AG09319 (cell line): ENCODE measurements at regions not wholly inside any gene's neighbourhood (a gene's known extent, or its start where the extent isn't known, plus 50 kb on each side); places are given as distances from the start of the nearest gene placed in this dataset.

ENCODE experiments used
- DNase-seq: peaks from one replicate; pipeline ENCODE4 v3.0.0-alpha.2; 2010; ENCODE audit warnings: low read depth; ENCODE audit errors: extremely low read depth
- CTCF ChIP-seq: IDR thresholded peaks from 2 replicates; pipeline ENCODE4 v1.5.1; 2011; ENCODE audit warnings: low read depth, mild to moderate bottlenecking, inconsistent platforms, low read length, moderate library complexity

DNA sequence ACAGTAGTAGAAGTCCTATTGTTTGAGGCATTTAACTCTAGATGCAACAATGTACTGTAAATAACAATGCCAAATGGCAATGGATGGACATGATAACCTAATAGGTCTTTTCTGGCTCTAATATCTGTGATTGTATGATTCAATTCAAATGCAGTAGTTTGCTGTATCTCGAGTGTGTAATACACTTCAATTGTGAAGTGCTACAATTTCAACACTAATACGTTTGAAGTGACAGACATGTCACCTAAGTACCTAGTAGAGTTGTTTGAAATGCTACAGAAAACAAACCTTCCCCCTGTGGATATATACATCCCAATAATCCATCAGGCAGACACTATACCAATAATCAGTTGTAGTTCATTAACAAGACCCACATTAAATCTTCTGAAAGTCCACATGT lies 305.9 kb upstream of the ITGA1 start:
- no peak for DNase-seq
- no peak for TF ChIP-seq CTCF

- DNase-seq = no peak
These were observed 296.5 kb upstream of the ITGA1 start for GRCh38 chr5:52491071-52491787.

DNA sequence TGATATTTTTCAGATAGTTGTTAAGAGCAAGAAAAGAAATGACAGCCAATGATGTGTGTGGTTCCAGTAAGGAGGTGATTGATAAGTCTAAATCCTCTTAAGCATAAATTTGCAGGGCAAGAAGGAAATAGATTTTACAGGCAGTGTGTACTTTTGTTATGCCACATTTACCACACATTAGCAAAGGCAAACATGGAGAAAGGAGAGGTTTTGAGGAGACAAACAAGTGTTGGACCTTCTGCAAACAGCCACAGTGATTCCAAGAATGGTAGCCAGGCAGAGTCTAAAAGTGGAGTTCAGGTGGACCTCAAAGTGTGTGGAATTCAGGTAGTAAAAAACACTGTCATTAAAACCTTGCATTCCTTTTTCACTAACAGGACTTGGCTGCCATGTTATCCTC lies 295.9 kb upstream of the ITGA1 start:
- no peak for DNase-seq
- no peak for TF ChIP-seq CTCF

More at GRCh38 chr5:52491071-52491787, 296.5 kb upstream of the ITGA1 start:
- no peak for TF ChIP-seq CTCF

- no peak for DNase-seq
- TF ChIP-seq CTCF = no peak
These were observed 290.5 kb upstream of the ITGA1 start for GRCh38 chr5:52497133-52497693.

GRCh38 chr5:52498607-52499006 lies 289.1 kb upstream of the ITGA1 start:
- DNase-seq = no peak
- no peak for TF ChIP-seq CTCF

- DNase-seq = no peak
- TF ChIP-seq CTCF = no peak
These were observed 285.2 kb upstream of the ITGA1 start for GRCh38 chr5:52502460-52502999.

DNA sequence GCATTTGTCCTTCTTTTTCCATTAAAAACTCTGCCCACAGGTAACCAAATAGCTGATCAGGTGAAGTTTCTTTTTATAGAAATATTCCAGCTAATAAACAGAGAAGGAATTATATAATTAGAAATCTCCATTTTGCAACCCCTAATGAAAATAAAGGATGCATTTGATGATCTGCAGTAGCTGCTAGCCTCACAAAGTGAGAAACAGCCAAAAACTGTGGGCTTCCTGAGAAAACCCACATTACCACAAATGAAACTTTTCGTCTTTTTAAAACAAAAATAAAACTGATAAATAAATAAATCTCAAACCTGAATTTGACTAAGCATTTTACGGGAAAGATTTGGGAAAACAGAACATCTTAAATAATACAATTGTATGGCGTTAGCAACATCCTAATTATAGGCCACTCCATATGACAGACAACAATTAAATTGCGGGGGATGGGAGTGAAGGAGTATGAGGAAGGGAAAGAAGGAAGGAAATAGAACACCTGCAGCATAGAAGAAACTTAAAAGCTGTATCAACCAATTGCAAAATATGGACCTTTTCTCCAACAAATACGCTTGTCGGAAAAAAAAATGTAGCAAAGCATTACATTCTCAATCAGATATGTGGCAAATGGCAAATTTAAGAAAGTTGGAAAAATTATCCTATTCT lies 283.0 kb upstream of the ITGA1 start:
- TF ChIP-seq CTCF = no peak
- no peak for DNase-seq
